PC-9 (cell line): ENCODE measurements at regions not wholly inside any gene's neighbourhood (a gene's known extent, or its start where the extent isn't known, plus 50 kb on each side); places are given as distances from the start of the nearest gene placed in this dataset.

Experiments
- EZH2 ChIP-seq: fragments of 200-600 bp; sonication (generic); IDR thresholded peaks from 2 replicates; pipeline ENCODE4 v1.8.0; 2017; ENCODE audit warnings: antibody characterized with exemption, low read depth
- TF ChIP-seq, protein P1 (sequence below): fragments of 200-600 bp; sonication (generic); conservative IDR thresholded peaks from 2 replicates; pipeline ENCODE4 v1.6.1; 2017; ENCODE audit warnings: mixed run types, antibody characterized with exemption, mild to moderate bottlenecking, moderate library complexity

DNA sequence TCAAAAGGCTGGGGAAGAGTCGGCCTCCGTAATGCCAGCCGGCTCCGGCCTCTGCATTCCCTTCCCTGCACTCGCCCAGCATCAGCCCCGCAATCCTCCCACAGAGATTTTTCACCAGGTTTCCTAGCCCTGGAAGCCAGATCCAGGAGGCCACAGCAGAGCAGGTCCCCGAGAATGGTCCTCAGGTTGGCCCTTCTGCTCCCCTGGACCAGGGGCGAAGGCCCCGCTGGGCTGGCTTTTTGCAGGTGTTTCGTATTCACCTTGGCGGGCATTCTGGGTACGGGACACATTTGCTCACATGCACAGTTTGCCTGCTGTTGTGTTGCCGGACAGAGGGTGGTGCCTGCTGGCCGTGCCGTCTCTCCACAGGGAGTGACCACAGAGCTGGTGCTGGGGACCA, 309.5 kb downstream of the NDUFA10 start:
- TF ChIP-seq, protein P1, sequence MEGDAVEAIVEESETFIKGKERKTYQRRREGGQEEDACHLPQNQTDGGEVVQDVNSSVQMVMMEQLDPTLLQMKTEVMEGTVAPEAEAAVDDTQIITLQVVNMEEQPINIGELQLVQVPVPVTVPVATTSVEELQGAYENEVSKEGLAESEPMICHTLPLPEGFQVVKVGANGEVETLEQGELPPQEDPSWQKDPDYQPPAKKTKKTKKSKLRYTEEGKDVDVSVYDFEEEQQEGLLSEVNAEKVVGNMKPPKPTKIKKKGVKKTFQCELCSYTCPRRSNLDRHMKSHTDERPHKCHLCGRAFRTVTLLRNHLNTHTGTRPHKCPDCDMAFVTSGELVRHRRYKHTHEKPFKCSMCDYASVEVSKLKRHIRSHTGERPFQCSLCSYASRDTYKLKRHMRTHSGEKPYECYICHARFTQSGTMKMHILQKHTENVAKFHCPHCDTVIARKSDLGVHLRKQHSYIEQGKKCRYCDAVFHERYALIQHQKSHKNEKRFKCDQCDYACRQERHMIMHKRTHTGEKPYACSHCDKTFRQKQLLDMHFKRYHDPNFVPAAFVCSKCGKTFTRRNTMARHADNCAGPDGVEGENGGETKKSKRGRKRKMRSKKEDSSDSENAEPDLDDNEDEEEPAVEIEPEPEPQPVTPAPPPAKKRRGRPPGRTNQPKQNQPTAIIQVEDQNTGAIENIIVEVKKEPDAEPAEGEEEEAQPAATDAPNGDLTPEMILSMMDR = no peak
- no peak; the same call in 1 of the 2 replicates for TF ChIP-seq EZH2
